Ureter (tissue), 1 donor: ENCODE measurements at regions not wholly inside any gene's neighbourhood (a gene's known extent, or its start where the extent isn't known, plus 50 kb on each side); places are given as distances from the start of the nearest gene placed in this dataset.

Experiments used
- DNase-seq: peaks from one replicate; pipeline ENCODE4 v3.0.0-alpha.2; 2020; ENCODE audit warnings: low spot score
- donor health status: DM: yes; HTN: yes; CAD: no.

DNA sequence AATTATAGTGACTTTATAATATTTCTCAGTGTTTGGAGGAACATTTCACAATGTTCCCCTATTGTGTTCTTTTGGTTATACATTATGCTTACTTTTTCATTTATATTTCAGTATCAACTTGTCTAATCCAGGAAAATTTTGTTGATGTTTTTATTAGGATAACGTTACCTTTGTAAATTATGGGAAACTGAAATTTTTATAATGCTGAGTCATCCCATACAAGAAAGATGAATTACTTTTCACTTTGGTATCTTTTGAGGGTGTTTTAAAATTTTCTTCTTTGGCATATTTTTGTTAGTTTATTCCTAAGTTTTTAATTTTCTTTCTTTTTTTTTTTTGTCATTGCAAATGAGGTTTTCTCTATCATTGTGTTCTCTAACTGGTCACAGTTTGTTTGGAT is 542.7 kb downstream of the SLC16A7 start:
- DNase-seq: no peak

DNA sequence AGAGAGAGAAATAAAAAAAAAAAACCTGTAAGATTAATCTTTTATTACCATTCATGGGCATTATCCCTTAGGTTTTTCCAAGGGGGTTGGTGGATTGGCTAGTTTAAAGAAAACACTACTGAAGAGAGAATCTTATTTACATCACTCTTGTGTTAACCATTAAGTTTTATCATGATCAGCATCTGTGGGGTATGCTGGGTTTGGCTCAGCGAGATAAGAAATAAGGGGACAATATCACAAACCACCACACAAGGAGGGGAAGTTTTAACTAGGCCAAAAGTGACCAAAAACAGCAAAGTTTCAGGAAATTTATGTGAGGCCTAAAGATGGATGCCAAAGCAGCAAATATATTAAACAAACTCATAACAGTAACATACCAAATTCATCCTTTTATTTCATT is 548.6 kb downstream of the SLC16A7 start:
- no peak for DNase-seq

DNA sequence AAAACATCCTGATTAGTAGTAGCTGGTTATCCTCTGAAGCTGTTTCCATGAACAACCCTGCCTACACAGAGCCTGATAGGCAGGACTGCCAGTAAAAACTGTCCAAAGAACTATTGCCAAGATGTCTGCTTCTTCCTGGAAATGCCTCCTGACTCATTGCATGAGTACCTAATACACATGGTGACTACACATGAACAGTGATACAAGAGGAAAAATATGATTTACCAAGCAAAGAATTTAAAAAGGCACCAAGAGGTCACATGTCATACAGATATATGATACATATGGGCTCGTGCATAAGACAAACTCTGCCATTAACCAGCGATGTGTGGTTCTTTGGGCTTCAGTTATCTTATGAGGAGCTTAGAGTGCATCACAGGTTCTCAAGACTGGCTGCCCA is 552.3 kb downstream of the SLC16A7 start:
- no peak for DNase-seq

DNA sequence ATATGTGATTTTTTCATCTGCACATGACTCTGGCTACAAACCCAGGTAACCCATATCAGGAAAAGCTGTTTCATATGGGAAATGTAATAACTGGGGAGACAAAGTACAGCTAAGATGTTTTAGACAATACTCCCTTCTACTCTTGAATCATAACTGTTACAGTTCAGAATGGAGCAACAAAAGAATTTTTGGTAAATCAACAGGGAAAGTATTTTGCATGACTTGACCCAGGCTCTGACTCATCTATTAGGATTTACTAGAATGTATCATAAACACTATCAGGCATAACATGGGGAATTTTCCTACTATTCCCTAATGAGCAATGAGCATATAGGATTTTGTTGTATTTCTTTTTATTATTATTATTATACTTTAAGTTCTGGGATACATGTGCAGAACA is 553.0 kb downstream of the SLC16A7 start:
- no peak for DNase-seq

DNA sequence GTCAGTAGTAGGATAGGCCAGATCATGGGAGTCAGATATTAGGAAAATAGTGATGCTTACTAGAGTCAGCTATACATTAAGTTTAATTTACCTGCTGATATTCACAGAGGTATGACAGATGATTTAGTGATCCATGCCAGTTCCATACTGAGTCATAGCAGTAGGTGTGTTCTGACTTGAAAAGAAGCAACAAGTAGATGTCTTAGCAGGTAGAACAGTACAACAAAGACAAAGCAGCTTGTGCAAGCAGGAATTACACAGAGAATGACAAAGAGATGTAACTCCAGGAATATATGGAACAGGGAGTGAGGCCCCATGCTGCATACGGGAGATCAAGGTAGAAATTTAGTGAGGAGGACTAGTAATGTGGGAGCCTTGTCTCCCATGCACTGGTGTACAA is 556.9 kb downstream of the SLC16A7 start:
- DNase-seq: no peak

DNA sequence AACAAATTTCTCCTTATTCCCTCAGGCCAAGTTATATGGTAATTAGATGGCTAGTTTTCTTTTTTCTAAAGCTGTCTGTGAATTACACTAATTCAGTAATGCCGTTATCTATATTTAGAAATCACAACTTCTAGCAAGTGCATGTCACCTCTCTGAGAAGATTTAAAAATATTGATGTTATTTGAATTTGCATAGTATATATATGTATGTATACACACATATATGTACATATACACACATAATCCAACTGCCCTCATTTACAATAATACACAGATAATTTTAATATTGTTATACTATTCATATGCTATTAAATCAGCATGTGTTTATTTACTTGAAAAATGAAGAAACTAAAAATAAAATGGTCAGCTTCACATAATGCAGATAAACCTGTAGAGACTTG is 563.9 kb downstream of the SLC16A7 start:
- DNase-seq: no peak

DNA sequence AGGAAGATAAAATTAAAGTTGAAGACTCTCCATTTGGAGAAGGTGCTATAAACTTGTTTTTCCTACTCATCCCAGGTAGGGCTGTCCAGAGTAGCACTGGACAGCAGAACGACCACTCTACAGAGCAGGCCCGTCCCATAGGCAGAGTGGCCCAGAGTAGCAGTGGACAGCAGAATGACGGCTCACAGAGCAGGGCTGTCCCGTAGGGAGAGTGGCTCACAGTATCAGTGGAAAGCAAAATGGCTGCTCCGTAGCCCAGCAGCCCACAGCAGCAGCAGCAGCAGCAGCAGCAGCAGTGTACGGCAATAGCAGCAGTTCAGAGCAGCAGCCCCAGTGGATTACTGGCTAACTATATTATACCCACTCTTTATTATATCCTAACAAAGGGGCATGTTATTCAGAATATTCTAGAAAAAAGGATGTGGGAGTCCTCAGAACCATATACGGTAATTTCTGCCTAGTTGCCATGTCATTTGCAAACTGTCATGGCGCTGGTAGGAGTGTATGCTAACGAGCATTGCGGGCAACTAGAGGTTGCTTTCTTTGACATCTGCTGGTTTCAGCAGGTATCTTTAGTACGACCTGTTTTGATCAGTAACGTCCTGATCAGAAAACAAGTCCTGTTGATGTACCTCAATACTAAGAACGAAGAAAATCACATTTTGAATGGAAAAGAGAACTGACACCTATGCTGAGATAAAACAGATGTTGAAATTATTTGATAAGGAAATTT is 567.3 kb downstream of the SLC16A7 start:
- no peak for DNase-seq

DNA sequence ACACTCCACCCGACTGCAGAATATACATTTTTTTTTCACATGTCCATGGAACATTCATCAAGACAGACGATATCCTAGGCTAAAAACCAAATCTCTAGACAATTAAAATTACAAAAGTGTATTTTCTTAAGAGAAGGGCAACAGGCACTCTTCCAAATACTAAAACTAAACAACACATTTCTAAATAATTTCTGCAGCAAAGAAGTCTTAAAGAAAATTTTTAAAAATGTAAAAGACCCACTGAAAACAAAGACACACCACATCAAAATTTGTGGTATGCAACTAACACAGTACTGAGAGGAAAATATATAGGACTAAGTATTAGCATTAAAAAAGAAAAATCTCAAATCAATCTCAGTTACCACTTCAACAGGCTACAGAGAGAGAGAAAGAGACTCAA is 570.0 kb downstream of the SLC16A7 start:
- DNase-seq: no peak

DNA sequence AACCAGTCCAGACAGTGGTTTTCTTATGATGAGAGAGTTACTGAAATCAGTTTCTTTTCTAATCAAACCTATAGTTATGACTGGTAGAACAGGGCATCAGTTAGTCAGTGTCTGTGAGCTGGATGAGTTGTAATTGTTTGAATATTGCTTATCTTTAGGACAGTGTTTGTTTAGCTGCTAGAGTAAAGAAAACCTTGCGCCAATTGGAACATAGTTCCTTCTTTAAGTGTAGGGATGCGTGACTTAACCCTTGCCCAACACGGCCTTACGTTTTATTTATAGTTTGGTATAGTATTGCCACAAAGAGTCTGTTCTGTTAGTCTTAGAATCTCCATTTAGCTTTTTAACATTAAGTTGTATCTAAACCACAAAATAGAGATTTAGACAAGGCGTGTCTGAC is 572.6 kb downstream of the SLC16A7 start:
- DNase-seq: no peak

DNA sequence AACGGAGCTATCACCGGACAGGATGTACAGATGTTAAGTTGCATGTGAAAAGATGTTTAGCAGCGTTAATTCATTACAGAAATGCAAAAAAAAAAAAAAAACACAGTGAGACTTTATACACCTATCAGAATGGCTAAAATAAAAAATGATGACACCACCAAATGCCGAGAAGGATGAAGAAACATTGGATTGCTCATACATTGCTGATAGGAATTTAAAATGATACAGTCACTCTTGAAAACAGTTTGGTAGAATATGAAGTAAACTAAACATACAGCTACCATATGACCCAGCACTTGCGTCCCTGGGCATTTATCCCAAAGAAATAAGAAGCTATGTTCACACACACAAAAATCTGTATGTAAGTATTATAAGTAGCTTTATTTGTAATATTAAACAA is 574.1 kb downstream of the SLC16A7 start:
- no peak for DNase-seq

DNA sequence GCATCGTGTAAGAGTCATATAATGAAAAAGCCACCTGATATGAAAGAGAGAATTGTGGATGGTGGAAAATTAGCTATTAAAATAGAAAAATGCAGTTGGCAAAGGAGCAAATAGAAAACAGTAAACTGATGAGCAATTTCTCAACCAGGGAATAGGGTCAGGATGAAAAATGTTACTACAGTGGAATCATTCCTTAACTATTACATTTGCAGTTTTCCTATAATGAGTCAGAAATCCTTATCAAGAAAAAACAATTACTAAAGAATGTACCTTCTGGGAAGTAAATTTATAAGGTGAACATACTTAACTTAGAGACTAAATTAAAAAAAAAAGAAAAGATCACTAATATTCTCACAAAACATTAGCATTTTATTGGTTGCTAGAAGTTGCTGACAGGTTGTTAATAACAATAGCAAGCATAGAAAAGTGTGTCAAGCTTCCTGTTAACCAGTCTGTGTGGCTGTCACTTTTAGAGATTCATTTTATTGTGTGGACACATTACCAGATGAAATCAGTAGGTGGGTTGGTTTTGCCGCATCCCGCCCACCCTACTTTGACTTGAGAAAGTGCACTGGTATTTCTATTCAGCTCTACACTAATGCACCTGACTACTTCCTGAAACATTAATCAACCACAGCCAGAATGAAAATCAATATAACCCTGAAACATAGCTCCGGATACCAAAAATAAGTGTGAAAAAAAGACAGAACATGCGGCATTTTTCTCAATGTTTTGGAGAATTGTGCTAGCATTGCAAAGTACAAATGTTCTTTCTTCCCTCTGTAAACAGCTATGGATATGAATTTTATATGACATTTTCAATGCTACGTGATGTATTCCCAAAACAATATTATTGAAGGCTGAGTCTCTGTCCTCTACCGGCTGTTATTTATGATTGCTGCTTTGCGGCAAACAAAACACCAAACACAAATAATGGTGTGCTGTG is 576.7 kb downstream of the SLC16A7 start:
- DNase-seq: no peak

DNA sequence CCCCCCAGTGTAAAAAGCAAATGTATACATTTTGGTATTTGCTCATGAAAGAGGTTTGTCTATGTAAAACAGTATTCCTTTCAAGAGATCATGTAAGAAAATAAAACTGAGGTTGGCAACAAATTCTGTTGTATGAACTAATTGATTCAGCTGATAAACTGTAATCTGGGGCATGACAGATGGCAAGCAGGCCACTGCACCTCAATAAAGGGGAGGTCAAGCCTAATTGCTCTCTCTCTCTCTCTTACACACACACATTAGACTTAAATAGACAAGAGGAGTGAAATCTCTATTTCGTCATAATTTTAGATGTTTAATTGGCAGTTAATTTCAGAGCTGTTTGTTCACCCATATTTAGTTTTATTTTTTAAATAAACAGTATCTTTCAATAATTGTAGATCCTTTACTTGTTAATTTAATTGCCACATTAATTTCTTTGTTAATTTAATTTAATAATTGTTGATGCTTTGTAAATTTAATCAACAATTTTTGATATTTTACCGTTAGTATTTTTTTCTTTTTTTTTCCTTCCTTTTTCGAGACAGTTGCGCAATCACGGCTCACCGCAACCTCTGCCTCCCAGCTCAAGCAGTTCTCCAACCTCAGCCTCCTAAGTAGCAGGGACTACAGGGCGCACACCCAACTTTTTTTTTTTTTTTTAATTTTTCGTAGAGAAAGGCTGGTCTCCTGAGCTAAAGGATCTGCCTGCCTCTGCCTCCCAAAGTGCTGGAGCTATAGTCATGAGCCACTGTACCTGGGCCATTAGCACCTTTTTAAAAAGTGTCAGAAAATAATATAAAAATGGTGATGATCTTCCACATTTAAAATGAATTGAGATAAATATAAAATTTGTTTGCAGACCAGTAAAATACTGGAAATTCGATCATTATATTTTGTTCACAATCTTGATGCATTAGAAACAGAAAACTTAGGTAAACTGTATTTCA is 577.7 kb downstream of the SLC16A7 start:
- DNase-seq: no peak

DNA sequence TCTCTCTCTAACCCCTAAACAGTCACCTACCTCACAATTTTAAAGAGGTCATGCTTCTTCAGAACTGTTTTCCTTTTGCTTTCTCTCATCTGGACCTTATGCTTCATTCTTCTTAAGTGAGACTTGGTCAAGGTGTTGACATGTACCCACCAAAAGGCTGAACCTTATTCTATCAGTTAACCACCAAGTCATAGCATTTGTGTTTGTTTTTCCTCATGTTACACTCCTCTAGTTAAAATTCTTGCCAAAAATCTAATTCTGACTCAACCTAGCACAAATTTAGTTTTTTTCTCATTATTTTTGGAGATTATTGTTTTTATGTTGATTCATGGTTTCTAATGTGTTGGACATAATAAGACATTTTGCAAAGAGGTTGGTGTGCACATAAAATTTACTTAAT is 578.6 kb downstream of the SLC16A7 start:
- no peak for DNase-seq

DNA sequence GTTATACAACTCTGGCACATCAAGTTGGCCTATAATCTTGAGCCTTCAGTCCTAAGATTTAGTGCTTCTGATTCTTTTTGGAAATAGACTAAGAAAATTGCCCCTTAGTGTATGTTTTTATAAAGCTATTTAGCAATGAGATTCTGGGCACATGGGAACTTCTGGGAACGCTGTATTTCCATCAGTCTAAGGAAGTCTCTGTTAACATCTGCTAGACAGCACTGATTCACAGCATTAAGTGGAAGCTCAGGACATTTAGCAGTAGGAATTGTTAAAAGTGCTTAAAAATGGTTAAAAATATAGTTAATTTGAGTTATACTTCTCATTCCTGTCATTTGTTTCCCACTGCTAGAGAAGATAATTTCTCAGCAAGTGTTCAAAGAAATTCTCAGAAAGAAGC is 579.1 kb downstream of the SLC16A7 start:
- DNase-seq: no peak

DNA sequence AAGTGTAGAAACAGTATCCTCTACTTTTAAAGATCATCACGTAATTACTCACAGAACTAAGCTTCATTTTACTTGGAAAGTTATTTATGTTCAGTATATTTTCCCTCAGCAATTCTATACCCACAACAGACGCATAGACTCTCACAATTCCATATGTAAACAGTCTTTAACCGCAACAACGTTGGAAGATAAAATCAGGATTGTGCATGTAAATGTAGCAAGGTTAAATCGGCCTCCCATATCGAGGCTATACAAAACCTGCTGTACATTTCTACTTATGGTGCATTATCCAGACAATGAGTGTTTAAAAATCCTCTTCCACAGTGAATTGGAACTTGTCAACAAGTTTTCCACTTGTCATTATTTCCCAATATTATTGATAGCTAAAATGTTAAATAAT is 581.1 kb downstream of the SLC16A7 start:
- no peak for DNase-seq

DNA sequence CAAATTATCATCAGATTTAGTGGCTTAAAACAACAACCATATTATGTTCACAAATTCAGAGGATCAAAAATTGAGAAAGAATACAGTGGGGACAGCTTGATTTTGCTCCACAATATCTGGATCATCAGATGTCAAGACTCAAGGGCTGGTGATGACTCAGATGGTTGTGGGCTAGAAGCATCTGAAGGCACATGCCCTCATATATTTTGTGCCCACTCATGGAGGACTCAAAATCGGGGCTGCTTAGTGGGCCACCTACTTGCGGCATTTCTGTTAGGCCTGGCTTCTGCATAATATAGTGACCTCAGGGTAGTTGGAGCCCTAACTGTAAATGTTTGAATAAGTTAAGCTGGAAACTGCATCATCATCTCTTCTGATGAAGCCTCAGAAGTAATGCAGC is 584.5 kb downstream of the SLC16A7 start:
- no peak for DNase-seq

DNA sequence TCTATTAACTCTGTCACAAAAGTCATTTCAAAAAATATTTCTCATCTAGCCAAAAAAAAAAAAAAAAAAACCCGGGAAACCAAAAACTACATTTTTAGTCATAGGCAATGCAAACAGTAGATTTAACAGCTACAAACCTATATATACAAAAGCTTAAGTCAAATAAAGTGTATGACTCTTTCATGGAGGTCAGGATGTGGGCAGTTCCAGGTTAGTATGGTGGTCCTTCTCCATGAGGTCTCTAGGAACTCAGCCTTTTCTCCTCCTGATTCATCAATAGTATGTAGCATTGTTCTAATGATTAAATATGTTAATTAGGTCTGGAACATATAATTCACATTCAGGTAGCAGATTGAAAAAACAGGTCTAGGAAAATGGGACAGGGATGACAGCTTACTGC is 586.5 kb downstream of the SLC16A7 start:
- DNase-seq: no peak

DNA sequence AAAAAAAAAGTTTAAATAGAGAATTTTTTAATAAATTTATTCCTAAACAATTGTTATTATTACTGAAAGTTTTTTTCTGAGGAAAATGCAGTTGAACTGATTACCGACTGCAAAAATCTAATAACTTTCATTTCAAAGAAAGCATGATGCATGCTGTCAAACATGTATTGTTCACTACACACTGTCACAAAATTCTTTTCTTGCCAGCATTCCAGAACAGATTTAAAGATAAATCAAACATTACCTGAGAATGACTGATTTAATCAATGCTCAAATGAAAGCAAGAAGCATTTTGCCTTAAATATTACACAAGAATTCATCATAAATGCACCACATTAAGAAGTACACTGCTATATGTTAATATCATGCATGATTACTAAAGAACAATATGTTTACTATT is 588.3 kb downstream of the SLC16A7 start:
- DNase-seq: no peak

DNA sequence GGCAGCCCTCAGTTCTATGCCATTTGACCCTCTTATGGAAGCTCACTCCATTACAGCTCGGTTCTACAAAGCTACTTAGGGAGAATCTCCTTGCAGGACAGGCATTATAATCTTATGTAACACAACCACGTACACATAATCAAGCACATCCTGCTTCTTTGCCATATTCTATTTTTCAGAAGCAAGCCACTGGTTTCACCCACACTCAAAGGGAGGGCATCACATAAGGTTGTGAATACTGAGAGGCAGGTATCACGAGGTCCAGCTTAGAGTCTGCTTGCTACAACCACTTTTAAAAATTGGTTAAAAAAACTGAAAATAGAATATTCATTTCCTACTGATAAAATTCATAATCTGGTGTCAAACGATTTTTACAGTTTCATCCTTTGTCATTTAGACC is 589.2 kb downstream of the SLC16A7 start:
- DNase-seq: no peak

DNA sequence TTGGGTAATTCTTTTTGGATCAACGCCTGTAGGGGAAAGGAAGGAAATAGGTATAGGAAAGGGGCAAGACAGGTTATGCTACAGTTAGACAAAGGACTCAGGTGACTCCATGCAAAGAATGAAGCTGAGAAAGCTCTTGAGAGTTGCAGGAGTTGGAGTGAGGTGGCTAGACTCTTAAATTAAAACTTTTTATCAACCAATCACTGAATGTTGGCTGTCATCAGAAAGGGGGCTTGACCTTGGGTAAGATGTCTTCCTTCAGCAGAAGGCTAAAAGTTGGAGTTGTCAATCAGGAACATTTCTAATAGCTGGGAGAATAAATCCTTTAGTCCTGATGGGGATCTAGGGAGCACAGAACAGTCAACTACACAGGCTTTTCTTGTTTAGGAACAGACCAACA is 595.4 kb downstream of the SLC16A7 start:
- DNase-seq: no peak

DNA sequence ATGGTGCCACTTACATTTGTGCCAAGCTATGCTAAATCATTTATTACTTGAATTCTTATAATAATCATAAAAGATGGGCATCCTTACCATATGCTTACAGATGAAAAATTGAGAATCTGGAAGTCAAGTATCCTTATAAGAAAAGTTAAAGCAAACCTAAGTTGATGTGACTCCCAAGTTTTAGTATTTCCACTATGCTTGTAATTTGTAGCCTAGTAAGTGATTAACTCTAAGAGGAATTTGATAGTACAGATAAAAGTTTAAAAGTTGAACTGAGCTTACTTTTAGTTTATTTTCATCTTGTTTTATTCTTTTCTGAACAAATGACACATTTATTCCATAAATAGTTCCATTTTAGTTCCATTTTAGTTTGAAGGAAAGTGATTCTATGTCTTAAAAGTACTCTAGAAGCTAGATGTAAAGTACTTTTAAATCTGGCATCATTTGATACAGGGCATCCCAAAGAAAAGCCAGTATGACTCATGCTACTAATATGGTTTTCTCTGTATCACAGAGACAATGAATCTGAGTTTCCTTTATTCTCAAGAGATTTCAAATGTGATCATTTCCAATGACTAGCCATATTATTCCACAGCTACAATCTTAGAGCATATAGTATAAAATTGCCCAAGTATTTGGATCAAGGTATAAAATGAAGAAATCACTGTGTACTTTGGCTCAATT is 596.0 kb downstream of the SLC16A7 start:
- no peak for DNase-seq

DNA sequence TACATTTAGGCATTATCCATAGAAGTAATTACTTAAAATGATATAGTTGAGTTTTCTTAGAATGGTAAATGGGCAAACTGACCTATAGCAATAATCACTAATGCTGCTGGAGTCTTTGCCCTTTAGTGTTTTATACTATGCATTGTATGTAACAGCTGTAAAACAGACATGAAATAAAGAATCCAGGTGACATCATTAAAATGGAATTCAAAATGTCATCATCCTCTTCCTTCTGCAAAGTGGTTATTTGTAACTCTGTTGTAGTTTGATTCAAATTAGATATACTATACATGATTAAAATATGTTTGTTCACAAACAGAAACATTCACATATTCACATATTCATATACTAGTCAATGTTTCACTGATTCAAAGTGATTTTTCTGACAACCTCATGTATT is 598.8 kb downstream of the SLC16A7 start:
- DNase-seq: no peak
